Astrocyte (in vitro differentiated cells and primary cell): ENCODE measurements at regions not wholly inside any gene's neighbourhood (a gene's known extent, or its start where the extent isn't known, plus 50 kb on each side); places are given as distances from the start of the nearest gene placed in this dataset.

Experiments
- CTCF ChIP-seq: IDR thresholded peaks from 2 replicates; pipeline ENCODE4 v1.5.1; 2011; ENCODE audit warnings: low read depth, mild to moderate bottlenecking, inconsistent platforms, low read length, moderate library complexity; ENCODE audit not compliant: insufficient read depth
- EZH2 ChIP-seq: IDR thresholded peaks from 2 replicates; pipeline ENCODE4 v1.6.1; 2012; ENCODE audit warnings: mild to moderate bottlenecking, low read length, inconsistent platforms; ENCODE audit not compliant: insufficient read depth

- TF ChIP-seq CTCF = no peak
- no peak for TF ChIP-seq EZH2
These were observed 445.7 kb downstream of the DAD1 start for GRCh38 chr14:22143363-22143762.
